ENCODE measurements at regions not wholly inside any gene's neighbourhood (a gene's known extent, or its start where the extent isn't known, plus 50 kb on each side); places are given as distances from the start of the nearest gene placed in this dataset.

- DNase-seq, result no peak
Observed at GRCh38 chr13:67752759-67753158, 522.6 kb upstream of the PCDH9 start.

GRCh38 chr13:67742478-67742877 is 512.3 kb upstream of the PCDH9 start:
- DNase-seq, result no peak

GRCh38 chr13:67740871-67741535 is 510.9 kb upstream of the PCDH9 start:
- no peak for DNase-seq

- no peak for DNase-seq
Observed at GRCh38 chr13:67736646-67737420, 506.7 kb upstream of the PCDH9 start.

GRCh38 chr13:67735651-67736050 is 505.5 kb upstream of the PCDH9 start:
- DNase-seq, result no peak

GRCh38 chr13:67726979-67727378 is 496.8 kb upstream of the PCDH9 start:
- DNase-seq, result no peak

- no peak for DNase-seq
Observed at GRCh38 chr13:67725999-67726398, 495.9 kb upstream of the PCDH9 start.

- no peak for DNase-seq
Observed at GRCh38 chr13:67713571-67713970, 483.4 kb upstream of the PCDH9 start.

- DNase-seq, result no peak
Observed at GRCh38 chr13:67696775-67697174, 466.6 kb upstream of the PCDH9 start.

- no peak for DNase-seq
Observed at GRCh38 chr13:67664502-67664901, 434.4 kb upstream of the PCDH9 start.

- no peak for DNase-seq
Observed at GRCh38 chr13:67662997-67663396, 432.9 kb upstream of the PCDH9 start.

GRCh38 chr13:67652887-67653286 is 422.8 kb upstream of the PCDH9 start:
- DNase-seq, result no peak

GRCh38 chr13:67651908-67652465 is 421.9 kb upstream of the PCDH9 start:
- no peak for DNase-seq

- no peak for DNase-seq
Observed at GRCh38 chr13:67650471-67650870, 420.3 kb upstream of the PCDH9 start.

- DNase-seq, result no peak
Observed at GRCh38 chr13:67645874-67646467, 415.8 kb upstream of the PCDH9 start.

GRCh38 chr13:67643516-67644055 is 413.4 kb upstream of the PCDH9 start:
- no peak for DNase-seq

- no peak for DNase-seq
Observed at GRCh38 chr13:67642657-67643056, 412.5 kb upstream of the PCDH9 start.

- no peak for DNase-seq
Observed at GRCh38 chr13:67635754-67636153, 405.6 kb upstream of the PCDH9 start.

- DNase-seq, result no peak
Observed at GRCh38 chr13:67632590-67632989, 402.5 kb upstream of the PCDH9 start.

- no peak for DNase-seq
Observed at GRCh38 chr13:67630640-67631039, 400.5 kb upstream of the PCDH9 start.

- no peak for DNase-seq
Observed at GRCh38 chr13:67623630-67624029, 393.5 kb upstream of the PCDH9 start.

- no peak for DNase-seq
Observed at GRCh38 chr13:67620665-67621064, 390.5 kb upstream of the PCDH9 start.

GRCh38 chr13:67619995-67620380 is 389.9 kb upstream of the PCDH9 start:
- no peak for DNase-seq
